ENCODE measurements at regions not wholly inside any gene's neighbourhood (a gene's known extent, or its start where the extent isn't known, plus 50 kb on each side); places are given as distances from the start of the nearest gene placed in this dataset.

DNA sequence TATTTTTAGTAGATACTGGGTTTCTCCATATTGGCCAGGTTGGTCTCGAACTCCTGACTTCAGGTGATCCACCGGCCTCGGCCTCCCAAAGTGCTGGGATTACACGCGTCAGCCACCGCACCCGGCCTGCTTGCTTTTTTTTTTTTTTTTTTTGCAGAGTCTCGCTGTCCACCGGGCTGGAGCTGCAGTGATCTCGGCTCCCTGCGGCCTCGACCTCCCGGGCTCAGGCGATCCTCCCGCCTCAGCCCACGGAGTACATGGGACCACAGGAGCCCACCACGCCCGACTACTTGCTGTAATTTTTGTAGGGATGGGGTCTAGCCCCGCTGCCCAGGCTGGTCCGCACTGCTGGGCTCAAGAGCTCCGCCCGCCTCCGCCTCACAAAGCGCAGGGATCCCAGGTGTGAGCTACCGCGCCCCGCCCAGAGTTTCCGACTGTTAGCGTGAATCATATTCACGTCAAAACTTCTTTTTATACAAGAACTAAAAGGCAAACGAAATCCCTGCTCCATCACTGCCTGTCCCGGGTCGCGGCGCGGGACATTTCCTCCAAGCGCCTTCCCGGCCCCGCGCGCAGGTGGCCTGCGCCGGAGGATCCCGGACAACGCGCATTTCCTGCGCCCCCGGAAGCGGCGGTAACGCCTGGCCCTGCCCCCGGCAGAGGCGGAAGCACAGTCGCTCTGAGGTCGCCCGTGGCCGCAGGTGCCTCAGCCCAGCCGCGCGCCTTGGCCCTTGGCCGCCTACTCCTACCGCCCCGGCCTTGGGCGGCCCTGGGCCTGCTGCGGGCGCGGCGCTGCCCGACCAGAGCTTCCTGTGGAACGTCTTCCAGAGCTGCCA lies 50.9 kb upstream of the APOD start:
- DNase-seq = peak; percentile 51

Measured in activated CD8-positive, alpha-beta memory T cell treated with anti-CD3 and anti-CD28 coated beads, Interleukin-2, amount 50 U/mL, for 4 hours (primary cell).